Neural cell (in vitro differentiated cells): ENCODE measurements at regions not wholly inside any gene's neighbourhood (a gene's known extent, or its start where the extent isn't known, plus 50 kb on each side); places are given as distances from the start of the nearest gene placed in this dataset.

Experiments used
- H2AFZ ChIP-seq: fragments of 200-600, 300-800 bp; sonication (generic), shearing (Covaris generic); 2 replicates; pipeline ENCODE4 v1.6.0; 2014; ENCODE audit warnings: low read depth, mild to moderate bottlenecking, antibody characterized with exemption, low read length, moderate library complexity
- H3F3A ChIP-seq: fragments of 200-600 bp; shearing (Covaris generic); 2 replicates; pipeline ENCODE4 v1.6.1; 2016; ENCODE audit warnings: mild to moderate bottlenecking, moderate library complexity, mixed read lengths, antibody characterized with exemption, low read length; ENCODE audit not compliant: insufficient read depth, poor library complexity, severe bottlenecking
- H3K27ac ChIP-seq: fragments of 200-600, 300-800 bp; sonication (generic), shearing (Covaris generic); 2 replicates; pipeline ENCODE4 v1.5.1; 2014; ENCODE audit warnings: mild to moderate bottlenecking, low read length, moderate library complexity
- H3K27me3 ChIP-seq: fragments of 300-800, 200-600 bp; sonication (generic), shearing (Covaris generic); 2 replicates; pipeline ENCODE4 v1.6.0; 2014; ENCODE audit warnings: mild to moderate bottlenecking, low read depth, low read length, moderate library complexity; ENCODE audit not compliant: insufficient read depth
- H3K36me3 ChIP-seq: fragments of 300-800, 200-600 bp; sonication (generic), shearing (Covaris generic); 2 replicates; pipeline ENCODE4 v1.5.1; 2014; ENCODE audit warnings: mild to moderate bottlenecking, antibody characterized with exemption, low read length, moderate library complexity; ENCODE audit not compliant: insufficient read depth
- H3K4me2 ChIP-seq: fragments of 300-800, 200-600 bp; sonication (generic), shearing (Covaris generic); 2 replicates; pipeline ENCODE4 v1.6.0; 2014; ENCODE audit warnings: mild to moderate bottlenecking, low read length
- H3K4me3 ChIP-seq: fragments of 300-800, 200-600 bp; sonication (generic), shearing (Covaris generic); 2 replicates; pipeline ENCODE4 v1.5.1; 2014; ENCODE audit warnings: mild to moderate bottlenecking, low read length, moderate library complexity
- H3K79me2 ChIP-seq: fragments of 200-600 bp; shearing (Covaris generic); replicated peaks from 2 replicates; pipeline ENCODE4 v1.6.0; 2014; ENCODE audit warnings: mild to moderate bottlenecking, low read length, moderate library complexity; ENCODE audit not compliant: insufficient read depth
- H3K9ac ChIP-seq: fragments of 300-800, 200-600 bp; sonication (generic), shearing (Covaris generic); 2 replicates; pipeline ENCODE4 v1.6.1; 2016; ENCODE audit warnings: mild to moderate bottlenecking, low read length, mixed read lengths
- H3K9me2 ChIP-seq: fragments of 200-600 bp; shearing (Covaris generic); 2 replicates; pipeline ENCODE4 v1.6.1; 2016; ENCODE audit warnings: mild to moderate bottlenecking, low read length, mixed read lengths; ENCODE audit not compliant: insufficient read depth
- H3K9me3 ChIP-seq: fragments of 200-600, 300-800 bp; sonication (generic), shearing (Covaris generic); 2 replicates; pipeline ENCODE4 v1.6.1; 2016; ENCODE audit warnings: mild to moderate bottlenecking, mixed run types, low read length, moderate library complexity, mixed read lengths
- H4K20me1 ChIP-seq: fragments of 200-600 bp; shearing (Covaris generic); 2 replicates; pipeline ENCODE4 v1.6.1; 2016; ENCODE audit warnings: mild to moderate bottlenecking, mixed run types; ENCODE audit not compliant: insufficient read depth
- CTCF ChIP-seq: fragments of 450-650 bp; IDR thresholded peaks from 2 replicates; pipeline ENCODE4 v1.5.1; 2014; ENCODE audit warnings: antibody characterized with exemption, mild to moderate bottlenecking, moderate library complexity; ENCODE audit not compliant: poor library complexity, severe bottlenecking
- EP300 ChIP-seq: fragments of 450-650 bp; conservative IDR thresholded peaks from 2 replicates; pipeline ENCODE4 v1.6.1; 2014; ENCODE audit warnings: antibody characterized with exemption, mild to moderate bottlenecking, moderate library complexity; ENCODE audit not compliant: poor library complexity, severe bottlenecking
- EZH2 ChIP-seq: fragments of 200-600, 300-800 bp; shearing (Covaris generic), sonication (generic); IDR thresholded peaks from 2 replicates; pipeline ENCODE4 v1.6.1; 2014; ENCODE audit warnings: antibody characterized with exemption, low read length, borderline replicate concordance, mild to moderate bottlenecking; ENCODE audit not compliant: insufficient read depth, poor library complexity, severe bottlenecking
- MXI1 ChIP-seq: fragments of 450-650 bp; conservative IDR thresholded peaks from 2 replicates; pipeline ENCODE4 v1.6.1; 2014; ENCODE audit warnings: antibody characterized with exemption, mild to moderate bottlenecking; ENCODE audit not compliant: poor library complexity, severe bottlenecking
- POLR2AphosphoS5 ChIP-seq: IDR thresholded peaks from 2 replicates; pipeline ENCODE4 v1.6.1; 2012
- RAD21 ChIP-seq: fragments of 450-650 bp; conservative IDR thresholded peaks from 2 replicates; pipeline ENCODE4 v1.6.1; 2014; ENCODE audit warnings: antibody characterized with exemption, mild to moderate bottlenecking, moderate library complexity
- REST ChIP-seq: IDR thresholded peaks from 2 replicates; pipeline ENCODE4 v1.6.1; 2012; ENCODE audit warnings: borderline replicate concordance
- SMC3 ChIP-seq: fragments of 450-650 bp; conservative IDR thresholded peaks from 2 replicates; pipeline ENCODE4 v1.6.1; 2014; ENCODE audit warnings: antibody characterized with exemption, mild to moderate bottlenecking, moderate library complexity; ENCODE audit not compliant: poor library complexity
- TAF1 ChIP-seq: IDR thresholded peaks from 2 replicates; pipeline ENCODE4 v1.6.1; 2012; ENCODE audit warnings: low read depth

GRCh38 chr5:169460896-169461295 is 122.7 kb upstream of the SPDL1 start:
- no peak overlapping the region for H3K27ac ChIP-seq
- H3K79me2 ChIP-seq = no peaks in the 10 kb centered on the region
- no peak overlapping the region for H2AFZ ChIP-seq

GRCh38 chr5:169460123-169460522 is 123.5 kb upstream of the SPDL1 start:
- no peaks in the 10 kb centered on the region for H3K79me2 ChIP-seq
- no peaks in the 10 kb centered on the region for H3K9me2 ChIP-seq
- no peaks in the 10 kb centered on the region for H3K9me3 ChIP-seq
- no peak for TF ChIP-seq RAD21
- no peak for TF ChIP-seq MXI1
- TF ChIP-seq CTCF = no peak
- TF ChIP-seq SMC3 = no peak
- no peak for TF ChIP-seq EZH2
- TF ChIP-seq EP300 = no peak
- no peak for TF ChIP-seq POLR2AphosphoS5
- TF ChIP-seq TAF1 = no peak
- TF ChIP-seq REST = no peak
- no peak overlapping the region for H3K9ac ChIP-seq
- H2AFZ ChIP-seq = no peak overlapping the region
- no peak overlapping the region for H3K4me2 ChIP-seq
- no peaks in the 10 kb centered on the region for H4K20me1 ChIP-seq
- no peak overlapping the region for H3K27ac ChIP-seq
- no peaks in the 10 kb centered on the region for H3F3A ChIP-seq
- H3K27me3 ChIP-seq = peaks cover 6% of the 10 kb centered on the region
- H3K36me3 ChIP-seq = no peaks in the 10 kb centered on the region
- H3K4me3 ChIP-seq = no peak overlapping the region

More at GRCh38 chr5:169460896-169461295, 122.7 kb upstream of the SPDL1 start:
- no peak overlapping the region for H3K9ac ChIP-seq
- H3K36me3 ChIP-seq = no peaks in the 10 kb centered on the region
- no peak overlapping the region for H3K4me3 ChIP-seq
- H3F3A ChIP-seq = no peaks in the 10 kb centered on the region
- H3K9me2 ChIP-seq = no peaks in the 10 kb centered on the region
- H3K27me3 ChIP-seq = peaks cover 6% of the 10 kb centered on the region
- no peaks in the 10 kb centered on the region for H3K9me3 ChIP-seq
- no peak for TF ChIP-seq EZH2
- TF ChIP-seq REST = no peak
- peak; percentile 69 for TF ChIP-seq EP300
- peak; percentile 91 for TF ChIP-seq POLR2AphosphoS5
- H4K20me1 ChIP-seq = no peaks in the 10 kb centered on the region
- H3K4me2 ChIP-seq = no peak overlapping the region
